HepG2 (cell line): ENCODE measurements at regions not wholly inside any gene's neighbourhood (a gene's known extent, or its start where the extent isn't known, plus 50 kb on each side); places are given as distances from the start of the nearest gene placed in this dataset.
A peak's percentile ranks its signal among the peaks of the same experiment; 100 is the strongest.

ENCODE experiments used
- ATAC-seq: fragments of 200-7000 bp; cut with Tn5 transposase; 3 replicates; pipeline ENCODE4 v1.9.1; 2020; ENCODE audit warnings: mild to moderate bottlenecking, moderate library complexity
- BruUV-seq: library from RNA; stranded (reverse); fragments of 400-500 nt; replicated peaks from 2 replicates; lab custom pipeline; 2021; lab: Mats Ljungman, UMichigan
- CTCF ChIA-PET: fragments of 300-600 bp; formaldehyde crosslinking; extraction: SDS; loops from one replicate; lab custom pipeline; 2021; ENCODE audit warnings: low total read pairs, inconsistent platforms, low intra/inter-chr PET ratio; lab: Yijun Ruan, JAX
- POLR2A ChIA-PET: fragments of 350-600 bp; sonication (Branson Sonifier 250); formaldehyde crosslinking; loops from one replicate; lab custom pipeline; 2020; ENCODE audit warnings: antibody characterized with exemption, inconsistent platforms; lab: Yijun Ruan, JAX
- DNase-seq: peaks from one replicate; pipeline ENCODE4 v3.0.0-alpha.2; 2015; ENCODE audit warnings: low spot score
- FAIRE-seq: peaks from 3 replicates; lab custom pipeline; 2011; peaks lifted over from hg19 to GRCh38; lab: Jason Lieb, UNC
- H2AFZ ChIP-seq: one replicate; pipeline ENCODE4 v1.6.1; 2011; ENCODE audit warnings: low read length, inconsistent platforms
- H3K27ac ChIP-seq: fragments of 300-600 bp; 3 replicates; pipeline ENCODE4 v1.8.0; 2011; ENCODE audit warnings: mixed run types, mild to moderate bottlenecking, mixed read lengths, low read length, inconsistent platforms; ENCODE audit not compliant: insufficient read depth; ENCODE audit errors: extremely low read length
- H3K27me3 ChIP-seq, 2 experiments: fragments of 200-600 bp in 1 of 2; 2 replicates in 1 of 2; 3 replicates in 1 of 2; pipeline versions ENCODE4 v1.6.0 to v1.8.0; 2011; ENCODE audit warnings: low read length in 2 of 2, mild to moderate bottlenecking in 2 of 2, moderate library complexity in 2 of 2, inconsistent platforms in 1 of 2; ENCODE audit not compliant: insufficient read depth in 2 of 2, control insufficient read depth in 1 of 2
- H3K36me3 ChIP-seq, 2 experiments: fragments of 200-600 bp in 1 of 2; replicated peaks in 1 of 2; 2 replicates in 1 of 2; 3 replicates in 1 of 2; pipeline versions ENCODE4 v1.5.1 to v1.8.0; 2011; ENCODE audit warnings: low read length in 2 of 2, inconsistent platforms in 1 of 2; ENCODE audit not compliant: insufficient read depth in 2 of 2, control insufficient read depth in 1 of 2
- H3K4me1 ChIP-seq: 2 replicates; pipeline ENCODE4 v1.5.1; 2012; ENCODE audit warnings: low read length, inconsistent platforms; ENCODE audit not compliant: insufficient read depth
- H3K4me2 ChIP-seq: 2 replicates; pipeline ENCODE4 v1.6.0; 2011; ENCODE audit warnings: low read depth, low read length, inconsistent platforms
- H3K4me3 ChIP-seq, 3 experiments: fragments of 200-600 bp in 1 of 3; sonication (generic), shearing (Covaris generic) in 1 of 3; replicated peaks in 1 of 3; 2 replicates each; pipeline ENCODE4 v1.5.1; 2011 to 2016; ENCODE audit warnings: low read length in 3 of 3, inconsistent platforms in 2 of 3, low read depth in 2 of 3, mild to moderate bottlenecking in 2 of 3, control low read depth in 1 of 3, mixed read lengths in 1 of 3; ENCODE audit not compliant: insufficient read depth in 1 of 3
- H3K79me2 ChIP-seq: one replicate; pipeline ENCODE4 v1.6.1; 2011; ENCODE audit warnings: low read length, inconsistent platforms; ENCODE audit not compliant: insufficient read depth
- H3K9ac ChIP-seq: 2 replicates; pipeline ENCODE4 v1.6.0; 2011; ENCODE audit warnings: mild to moderate bottlenecking, low read depth, low read length, inconsistent platforms; ENCODE audit not compliant: insufficient read depth
- H3K9me3 ChIP-seq: 2 replicates; pipeline ENCODE4 v1.5.1; 2012; ENCODE audit warnings: mild to moderate bottlenecking, low read length
- H4K20me1 ChIP-seq: 2 replicates; pipeline ENCODE4 v1.6.0; 2011; ENCODE audit warnings: inconsistent platforms, mild to moderate bottlenecking, low read length, moderate library complexity; ENCODE audit not compliant: insufficient read depth
- CEBPB ChIP-seq: IDR thresholded peaks from 2 replicates; pipeline ENCODE4 v1.6.1; 2011; ENCODE audit warnings: low read depth, low read length, improper control_type of control experiment, borderline replicate concordance
- CEBPG ChIP-seq: IDR thresholded peaks from 2 replicates; pipeline ENCODE4 v1.6.1; 2016
- CENPT ChIP-seq: sonication (generic); formaldehyde crosslinking; IDR thresholded peaks from 2 replicates; pipeline ENCODE4 v1.8.0; 2022; ENCODE audit warnings: low read depth, mild to moderate bottlenecking, moderate library complexity, missing genetic modification reagents
- CHD4 ChIP-seq: fragments of 200-600 bp; sonication (generic); IDR thresholded peaks from 2 replicates; pipeline ENCODE4 v1.7.0; 2017; ENCODE audit warnings: mild to moderate bottlenecking, low read length, borderline replicate concordance
- EED ChIP-seq: sonication (generic); formaldehyde crosslinking; IDR thresholded peaks from 2 replicates; pipeline ENCODE4 v1.5.0; 2020; ENCODE audit warnings: mild to moderate bottlenecking, missing genetic modification reagents
- KLF12 ChIP-seq: sonication (generic); formaldehyde crosslinking; IDR thresholded peaks from 2 replicates; pipeline ENCODE4 v1.4.0; 2020; ENCODE audit warnings: missing genetic modification reagents, borderline replicate concordance
- PRPF4 ChIP-seq: fragments of 200-400 bp; formaldehyde crosslinking; IDR thresholded peaks from 2 replicates; pipeline ENCODE4 v1.6.1; 2016; ENCODE audit warnings: low read length, low read depth; ENCODE audit not compliant: poor library complexity, severe bottlenecking
- WGBS: methylation state at CpG from one replicate; pipeline ENCODE4 v1.1.6; 2017; ENCODE audit warnings: low lambda C conversion rate; 5-methylcytosine and 5-hydroxymethylcytosine counted together
- in situ Hi-C: cut with HindIII; loops from 2 replicates; pipeline ENCODE4 v1.10.0; 2017; ENCODE audit warnings: low pct_unique_long_range_greater_than_20kb; ENCODE audit not compliant: extremely low pct_ligation_motif_present
- intact Hi-C: fragments of 100-400 bp; cut with micrococcal nuclease; formaldehyde crosslinking; loops from one replicate; pipeline ENCODE4 v1.10.0; 2022; ENCODE audit not compliant: unreplicated experiment
- TF ChIP-seq, protein P1 (sequence below): sonication (generic); formaldehyde crosslinking; IDR thresholded peaks from 2 replicates; pipeline ENCODE4 v1.4.0; 2020; ENCODE audit warnings: mild to moderate bottlenecking, missing genetic modification reagents
- TF ChIP-seq, protein P2 (sequence below): sonication (generic); formaldehyde crosslinking; IDR thresholded peaks from 2 replicates; pipeline ENCODE4 v1.4.0; 2020; ENCODE audit warnings: mild to moderate bottlenecking, missing genetic modification reagents
- TF ChIP-seq, protein P3 (sequence below), 2 experiments: fragments of 450-650 bp in 1 of 2; sonication (generic) in 1 of 2; formaldehyde crosslinking; IDR thresholded peaks; 2 replicates each; pipeline versions ENCODE4 v1.5.0 to v1.8.0; 2020 to 2022; ENCODE audit warnings: mild to moderate bottlenecking in 1 of 2, missing genetic modification reagents in 1 of 2

DNA sequence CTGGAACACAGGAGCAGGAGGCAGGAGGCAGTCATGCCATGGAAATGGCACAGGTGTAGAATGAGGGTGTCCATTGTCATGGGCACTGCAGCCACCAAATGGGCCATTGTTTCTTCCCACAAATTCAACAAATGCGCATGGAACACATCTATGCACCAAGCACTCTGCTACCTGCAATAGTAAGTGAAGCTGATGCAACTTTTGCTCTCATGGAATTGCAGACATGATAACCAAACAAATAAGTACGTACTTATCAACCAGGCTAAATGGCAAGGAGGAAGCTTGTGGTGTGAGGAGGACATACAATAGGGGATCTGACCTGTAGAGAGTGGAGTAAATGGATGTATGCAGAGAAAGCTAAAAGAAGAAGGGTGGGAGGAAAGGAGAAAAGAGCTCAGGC, 116.8 kb downstream of the TRIM36 start:
- ChIA-PET CTCF (no interaction called here), POLR2A (no interaction called here)
- no peak for ATAC-seq
- FAIRE-seq, result no peak
- Histone ChIP-seq H2AFZ (no peak overlapping the region), H3K79me2 (no peaks in the 10 kb centered on the region), H3K9me3 (no peaks in the 10 kb centered on the region), H3K27ac (no peak overlapping the region), H3K4me1 (peaks cover 23% of the 10 kb centered on the region), H3K4me3 (no peak overlapping the region), H3K27me3 (no peaks in the 10 kb centered on the region; a peak in 1 of 5 replicates), H3K36me3 (no peaks in the 10 kb centered on the region), H3K9ac (no peak overlapping the region), H4K20me1 (no peaks in the 10 kb centered on the region), H3K4me2 (no peak overlapping the region)
- intact Hi-C loops, result no loop called here
- no peak for DNase-seq
- in situ Hi-C loops, result loop anchor here (25.0 kb wide), 2 partner anchors 266 to 1441 kb away; no protein-coding TSS in a partner anchor
- WGBS, result 50% methylated on average over 2 of the region's 2 CpGs
- TF ChIP-seq CEBPB, result peak; percentile 45; the same call in 1 of the 2 replicates
- TF ChIP-seq KLF12 (CRISPR knock-in tag), result no peak
- TF ChIP-seq, protein P1, sequence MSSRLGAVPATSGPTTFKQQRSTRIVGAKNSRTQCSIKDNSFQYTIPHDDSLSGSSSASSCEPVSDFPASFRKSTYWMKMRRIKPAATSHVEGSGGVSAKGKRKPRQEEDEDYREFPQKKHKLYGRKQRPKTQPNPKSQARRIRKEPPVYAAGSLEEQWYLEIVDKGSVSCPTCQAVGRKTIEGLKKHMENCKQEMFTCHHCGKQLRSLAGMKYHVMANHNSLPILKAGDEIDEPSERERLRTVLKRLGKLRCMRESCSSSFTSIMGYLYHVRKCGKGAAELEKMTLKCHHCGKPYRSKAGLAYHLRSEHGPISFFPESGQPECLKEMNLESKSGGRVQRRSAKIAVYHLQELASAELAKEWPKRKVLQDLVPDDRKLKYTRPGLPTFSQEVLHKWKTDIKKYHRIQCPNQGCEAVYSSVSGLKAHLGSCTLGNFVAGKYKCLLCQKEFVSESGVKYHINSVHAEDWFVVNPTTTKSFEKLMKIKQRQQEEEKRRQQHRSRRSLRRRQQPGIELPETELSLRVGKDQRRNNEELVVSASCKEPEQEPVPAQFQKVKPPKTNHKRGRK, result no peak
- TF ChIP-seq CEBPG (CRISPR knock-in tag), result peak; percentile 24; the same call in 1 of the 2 replicates
- no peak for TF ChIP-seq PRPF4
- TF ChIP-seq, protein P2, sequence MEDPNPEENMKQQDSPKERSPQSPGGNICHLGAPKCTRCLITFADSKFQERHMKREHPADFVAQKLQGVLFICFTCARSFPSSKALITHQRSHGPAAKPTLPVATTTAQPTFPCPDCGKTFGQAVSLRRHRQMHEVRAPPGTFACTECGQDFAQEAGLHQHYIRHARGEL (CRISPR knock-in tag), result no peak
- no peak for TF ChIP-seq EED
- TF ChIP-seq, protein P3, sequence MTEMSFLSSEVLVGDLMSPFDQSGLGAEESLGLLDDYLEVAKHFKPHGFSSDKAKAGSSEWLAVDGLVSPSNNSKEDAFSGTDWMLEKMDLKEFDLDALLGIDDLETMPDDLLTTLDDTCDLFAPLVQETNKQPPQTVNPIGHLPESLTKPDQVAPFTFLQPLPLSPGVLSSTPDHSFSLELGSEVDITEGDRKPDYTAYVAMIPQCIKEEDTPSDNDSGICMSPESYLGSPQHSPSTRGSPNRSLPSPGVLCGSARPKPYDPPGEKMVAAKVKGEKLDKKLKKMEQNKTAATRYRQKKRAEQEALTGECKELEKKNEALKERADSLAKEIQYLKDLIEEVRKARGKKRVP (CRISPR knock-in tag; IDR thresholded peaks at IDR 0.05), result peak in 1 of 2 experiments; percentile 82; a peak in 2 of 4 replicates
- no peak for TF ChIP-seq CHD4
- TF ChIP-seq CENPT (CRISPR knock-in tag), result no peak
- BruUV-seq, result no TSS peak
